ENCODE measurements at regions not wholly inside any gene's neighbourhood (a gene's known extent, or its start where the extent isn't known, plus 50 kb on each side); places are given as distances from the start of the nearest gene placed in this dataset.

DNA sequence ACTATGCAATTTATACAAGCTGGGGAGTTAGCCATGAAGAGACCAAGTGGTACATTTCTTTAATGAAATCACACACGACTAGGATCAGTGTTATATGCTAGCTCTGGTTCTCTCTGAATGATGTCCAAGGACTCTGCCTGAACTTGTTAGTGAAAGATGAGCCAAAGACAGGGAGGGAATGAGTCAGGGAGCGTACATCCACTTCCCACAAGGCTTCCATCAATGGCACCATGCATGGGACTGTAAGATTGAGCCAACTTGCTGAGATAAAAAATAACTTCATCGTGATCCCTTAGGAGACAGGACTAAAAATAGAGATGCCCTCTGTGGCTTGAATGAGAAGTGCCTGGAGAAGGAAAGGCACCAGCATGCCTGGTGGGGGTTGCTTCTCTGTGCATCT, 629.7 kb downstream of the ACTR3B start:
- no peak for ATAC-seq

DNA sequence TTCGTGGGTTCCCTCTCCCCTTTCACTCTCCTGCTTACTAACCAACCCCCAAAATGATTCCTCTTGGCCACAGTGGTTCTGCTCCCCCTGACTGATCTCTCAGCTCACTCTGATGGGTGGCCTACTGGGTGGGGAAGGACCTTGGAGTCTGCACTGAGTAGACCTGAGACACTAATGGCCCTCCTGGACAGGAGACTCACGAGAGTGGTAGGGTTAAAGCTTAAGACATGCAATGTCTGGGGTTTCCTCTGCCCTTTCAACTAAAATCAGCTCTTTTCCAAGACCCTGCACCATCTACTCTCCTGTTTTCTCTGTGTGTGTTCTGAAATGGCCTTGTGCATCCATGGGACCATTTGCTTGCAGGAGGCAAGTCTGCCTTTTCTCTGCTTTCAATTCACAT, 631.4 kb downstream of the ACTR3B start:
- ATAC-seq, result no peak

DNA sequence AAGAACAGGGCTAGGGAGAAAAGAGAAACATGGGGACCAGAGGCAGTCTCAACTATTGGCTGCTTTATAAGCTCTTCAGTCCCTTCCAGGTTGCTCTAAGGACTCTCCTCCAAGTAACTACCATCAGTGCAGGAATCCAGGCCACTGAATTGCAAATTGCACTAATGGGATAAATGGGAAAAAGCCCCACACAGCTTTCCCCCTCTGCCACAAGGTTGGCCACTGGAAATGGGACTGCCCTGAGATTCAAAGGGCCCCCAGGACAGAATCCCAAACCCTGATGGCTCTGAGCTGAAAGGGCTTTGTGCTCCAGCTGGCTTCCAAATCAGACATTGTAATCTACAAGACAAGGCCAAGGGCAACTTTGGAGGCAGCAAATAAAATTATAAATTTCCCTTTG, 633.2 kb downstream of the ACTR3B start:
- no peak for ATAC-seq

DNA sequence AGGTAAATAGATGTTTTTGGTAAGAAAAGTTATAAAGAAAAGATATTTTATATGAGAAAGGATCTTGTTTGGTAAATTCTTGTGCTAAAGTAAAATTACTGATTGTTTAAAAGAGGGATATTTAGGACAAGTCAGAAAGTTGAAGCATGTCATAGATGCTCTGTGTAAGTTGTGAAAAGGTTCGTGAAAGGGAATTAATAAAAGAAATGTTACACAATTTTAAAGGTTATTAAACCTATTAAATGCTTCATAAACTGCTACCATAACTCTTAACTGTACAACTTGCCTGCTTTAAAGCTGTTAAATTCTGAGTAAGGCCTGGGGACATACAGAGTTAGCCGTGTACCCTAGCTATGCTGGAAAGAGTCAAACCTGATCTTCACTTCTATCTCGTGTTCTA, 634.1 kb downstream of the ACTR3B start:
- ATAC-seq, result no peak

DNA sequence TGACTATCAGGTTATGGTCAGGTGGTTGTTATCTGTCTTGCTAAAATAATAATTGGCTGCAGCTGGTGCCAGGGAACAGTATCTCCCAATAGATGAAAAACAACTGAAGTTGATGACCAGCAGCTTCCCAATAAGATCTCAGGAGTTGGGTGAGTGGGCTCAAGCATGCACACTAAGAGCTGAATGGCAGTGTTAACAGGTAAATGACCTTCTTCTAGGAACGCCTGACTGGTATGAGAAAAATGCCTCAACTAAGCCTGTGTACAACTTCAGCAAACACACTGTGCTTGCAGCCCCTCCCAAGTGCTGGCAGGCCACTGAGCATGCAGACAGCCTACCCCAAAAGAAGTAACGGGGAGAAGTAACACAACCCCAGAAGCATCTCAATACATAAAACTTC, 636.9 kb downstream of the ACTR3B start:
- no peak for ATAC-seq

DNA sequence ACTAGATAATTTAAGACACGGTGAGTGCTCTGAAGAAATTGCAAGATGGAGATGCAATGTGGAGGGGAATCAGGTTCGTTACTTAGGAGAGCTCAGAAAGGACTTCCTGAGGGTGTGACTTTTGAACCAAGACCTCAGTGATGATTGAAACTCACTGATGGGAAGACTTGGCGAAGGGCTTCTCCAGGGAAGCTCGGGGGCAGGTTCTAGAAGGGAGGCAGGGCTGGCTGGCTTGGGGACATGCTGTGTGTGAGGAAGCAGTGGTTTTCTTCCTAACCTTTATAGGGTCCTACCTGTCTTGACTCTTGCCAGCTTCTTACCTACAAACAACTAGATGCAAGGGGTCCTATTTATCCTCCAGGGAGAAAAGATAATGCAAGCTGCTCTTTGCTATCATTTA, 637.9 kb downstream of the ACTR3B start:
- ATAC-seq, result no peak

DNA sequence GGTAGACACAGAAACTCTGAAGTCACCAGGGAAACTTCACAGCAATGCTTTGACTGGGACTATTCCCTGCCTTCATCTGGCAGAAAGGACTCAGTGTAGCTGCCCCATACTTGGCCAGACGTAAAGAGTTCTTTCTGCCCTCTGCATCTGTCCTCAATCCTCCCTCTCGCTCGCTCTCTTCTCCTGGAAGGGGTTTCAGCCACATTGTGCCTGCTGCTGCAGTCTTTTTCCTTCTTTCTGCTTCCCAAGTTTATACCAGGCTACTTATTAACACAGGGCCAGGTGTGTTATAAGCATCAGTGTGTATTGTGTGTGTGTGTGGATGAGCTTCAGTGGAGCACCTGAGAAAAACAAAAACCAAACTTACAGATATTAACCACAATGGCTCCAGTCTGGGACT, 638.4 kb downstream of the ACTR3B start:
- ATAC-seq, result no peak

DNA sequence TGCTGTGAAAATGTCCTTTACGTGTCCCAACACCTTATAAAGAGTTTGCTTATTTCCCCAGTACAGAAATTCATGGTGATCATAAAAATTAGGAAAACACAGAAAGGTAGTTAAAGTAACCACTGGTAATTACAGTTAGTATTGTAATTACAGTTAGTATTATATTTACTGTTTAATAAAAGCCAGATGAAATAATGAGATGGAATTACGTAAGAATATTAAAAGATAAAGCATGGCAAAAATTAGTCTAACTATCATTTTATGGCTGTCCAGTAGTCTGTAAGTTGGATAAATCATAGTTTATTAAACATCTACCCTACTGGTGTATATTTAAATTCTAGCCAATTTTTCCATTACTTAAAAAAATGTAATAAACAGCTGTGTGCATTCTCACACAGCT, 638.8 kb downstream of the ACTR3B start:
- ATAC-seq, result no peak

DNA sequence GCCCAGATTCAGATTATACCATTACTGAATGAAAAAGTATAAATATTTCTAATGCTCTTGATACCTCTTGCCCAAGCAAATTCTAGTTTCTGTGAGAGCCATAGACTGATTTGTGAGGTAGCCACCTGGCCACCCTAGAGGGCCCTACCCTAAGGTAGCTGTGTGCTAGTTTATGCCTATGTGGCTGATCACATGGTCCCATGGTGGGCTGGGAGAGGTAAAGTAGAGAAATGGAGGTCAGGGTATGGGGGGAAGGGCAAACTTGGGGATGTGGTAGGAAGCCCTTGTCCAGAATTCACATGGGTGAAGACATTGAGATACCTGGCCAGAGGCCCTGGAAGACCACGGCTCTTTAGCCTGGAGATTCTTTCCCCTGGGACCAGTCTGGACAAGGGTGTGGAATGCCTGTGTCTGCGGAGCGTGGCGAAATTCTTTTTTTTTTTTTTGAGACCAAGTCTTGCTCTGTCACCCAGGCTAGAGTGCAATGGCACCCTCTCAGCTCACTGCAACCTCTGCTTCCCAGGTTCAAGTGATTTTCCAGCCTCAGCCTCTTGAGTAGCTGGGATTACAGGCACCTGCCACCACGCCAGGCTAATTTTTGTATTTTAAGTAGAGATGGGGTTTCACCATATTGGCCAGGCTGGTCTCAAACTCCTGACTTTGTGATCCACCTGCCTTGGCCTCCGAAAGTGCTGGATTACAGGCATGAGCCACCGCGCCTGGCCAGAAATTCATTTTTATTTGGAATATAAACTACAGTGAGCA, 639.4 kb downstream of the ACTR3B start:
- ATAC-seq, result no peak

DNA sequence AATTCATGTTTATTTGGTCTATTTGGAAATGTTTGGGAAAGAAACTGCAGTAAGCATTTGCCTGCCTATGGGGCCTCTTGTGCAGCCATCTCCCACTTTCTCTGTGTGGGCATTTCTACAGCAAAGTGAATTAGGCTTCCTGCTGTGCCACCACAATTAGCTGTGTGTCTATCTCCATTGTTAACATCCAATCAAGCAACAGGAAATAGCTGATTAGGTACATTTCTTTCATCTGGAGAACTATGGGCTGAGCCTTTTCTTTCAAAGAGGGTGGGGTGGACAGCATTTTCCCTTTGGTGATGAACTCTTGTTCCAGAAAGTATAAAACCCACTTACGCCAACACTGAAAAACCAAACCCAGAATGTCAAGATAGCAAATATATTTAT, 640.0 kb downstream of the ACTR3B start:
- no peak for ATAC-seq

DNA sequence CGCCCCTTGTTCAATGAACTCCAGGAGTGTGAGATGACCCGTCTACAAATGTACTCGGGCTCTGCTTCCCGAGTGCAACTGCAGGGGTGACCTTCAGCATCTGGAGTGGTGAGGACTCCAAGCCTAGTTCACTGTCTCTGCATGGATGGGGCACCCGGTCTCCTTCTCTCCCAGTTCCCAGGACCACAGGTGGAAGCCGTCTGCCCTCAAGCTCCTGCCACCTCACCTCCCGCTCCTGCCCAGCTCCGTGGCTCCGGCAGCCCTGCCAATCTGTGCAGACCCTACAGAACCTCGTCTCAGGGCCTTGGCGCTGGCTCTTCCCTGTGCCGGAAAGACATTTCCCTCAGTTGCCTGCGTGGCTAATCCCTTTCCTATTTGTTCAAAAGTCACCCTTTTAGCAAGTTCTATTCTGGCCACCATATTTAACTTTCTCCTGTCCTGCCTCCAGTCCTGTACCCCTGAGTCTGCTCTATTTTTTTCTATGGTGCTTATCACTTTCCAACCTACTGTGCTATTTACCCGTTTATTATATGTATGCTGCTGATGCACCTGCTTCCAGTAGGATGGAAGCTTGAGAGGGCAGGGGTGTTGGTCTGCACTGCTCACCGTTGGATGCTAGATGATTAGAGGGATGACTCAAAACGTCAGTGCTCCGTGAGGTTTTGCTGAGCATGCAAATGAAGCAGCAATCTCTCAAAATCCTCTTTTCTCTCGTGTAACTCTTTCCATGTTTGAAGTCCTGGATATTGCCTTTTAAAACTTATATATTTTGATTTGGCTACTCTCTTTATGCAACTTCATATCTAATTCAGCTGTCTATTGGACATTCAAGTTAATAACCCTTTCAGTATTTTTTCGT, 641.4 kb downstream of the ACTR3B start:
- ATAC-seq, result no peak

DNA sequence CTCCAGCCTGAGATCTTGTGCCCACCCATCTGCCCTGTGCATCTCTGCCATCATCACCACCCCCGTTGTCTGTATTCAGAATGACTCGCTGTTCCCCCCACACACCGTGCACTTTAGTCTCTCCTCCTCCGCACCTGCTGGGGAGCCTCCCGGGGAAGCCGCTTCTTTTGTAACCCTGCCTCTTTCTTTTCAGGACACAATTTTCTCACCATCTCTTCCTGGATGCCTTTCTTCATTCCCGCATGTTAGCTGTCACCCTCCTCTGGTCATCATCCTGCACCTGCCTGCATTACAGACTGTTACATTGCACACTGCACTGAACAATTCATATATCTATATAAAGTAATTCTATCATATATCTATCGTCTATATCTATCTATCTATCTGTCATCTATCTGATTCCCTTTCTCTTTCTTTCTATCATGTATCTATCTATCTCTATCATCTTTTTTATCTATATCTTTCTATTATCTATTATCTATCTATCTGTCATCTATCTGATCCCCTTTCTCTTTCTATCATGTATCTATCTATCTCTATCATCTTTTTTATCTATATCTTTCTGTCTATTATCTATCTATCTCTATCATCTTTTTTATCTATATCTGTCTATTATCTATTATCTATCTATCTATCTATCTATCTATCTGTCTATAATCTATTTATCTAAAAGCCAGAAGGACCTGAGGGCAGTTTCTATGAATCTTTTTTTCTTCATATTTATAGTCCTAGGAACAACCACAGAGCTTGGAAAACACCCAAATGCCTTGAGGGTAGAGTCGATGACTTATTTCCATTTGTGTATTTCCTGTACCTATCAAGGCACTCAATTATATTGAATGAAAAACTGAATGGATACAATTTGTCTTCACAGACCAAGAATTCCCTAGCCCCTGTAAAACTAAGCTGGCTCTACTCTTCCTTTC, 642.5 kb downstream of the ACTR3B start:
- no peak for ATAC-seq

DNA sequence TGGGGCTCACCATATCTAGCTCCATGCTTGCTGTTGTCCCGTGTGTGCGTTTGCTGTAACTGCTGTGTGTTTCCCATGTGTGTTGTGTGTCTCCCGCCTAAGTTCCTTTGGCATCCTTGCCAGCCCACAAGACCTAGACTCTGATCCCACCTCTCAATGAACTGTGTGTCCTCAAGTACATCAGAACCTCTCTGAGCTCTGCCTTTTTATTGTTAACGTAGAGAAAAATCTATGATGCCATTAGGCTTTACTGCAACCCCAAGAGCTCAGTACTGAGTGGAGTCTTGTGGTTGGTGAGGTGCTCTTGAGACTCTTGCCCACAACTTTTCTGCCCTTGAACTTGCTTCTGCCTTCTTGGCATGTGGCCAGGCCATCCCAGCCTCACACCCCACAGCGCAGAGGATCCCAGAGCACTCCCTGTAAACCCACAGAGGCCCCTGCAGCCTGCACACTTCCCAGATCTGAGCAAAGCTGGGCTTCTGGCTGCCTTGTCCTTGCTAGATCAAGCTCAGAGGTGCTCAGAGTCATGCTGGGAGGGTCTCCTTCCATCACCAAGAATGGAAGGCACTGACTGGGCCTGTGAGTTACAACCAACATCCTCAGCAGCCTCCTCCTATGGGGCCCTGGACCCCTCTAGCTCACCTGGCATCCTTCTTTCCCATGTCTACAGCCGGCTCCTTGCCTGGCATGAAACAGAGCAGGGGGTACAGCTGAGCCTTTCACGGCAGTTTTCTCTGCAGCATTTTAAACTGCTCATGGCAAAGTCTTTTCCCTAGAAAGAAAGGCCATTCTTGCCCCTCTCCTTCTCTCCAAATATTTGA, 643.4 kb downstream of the ACTR3B start:
- no peak for ATAC-seq

DNA sequence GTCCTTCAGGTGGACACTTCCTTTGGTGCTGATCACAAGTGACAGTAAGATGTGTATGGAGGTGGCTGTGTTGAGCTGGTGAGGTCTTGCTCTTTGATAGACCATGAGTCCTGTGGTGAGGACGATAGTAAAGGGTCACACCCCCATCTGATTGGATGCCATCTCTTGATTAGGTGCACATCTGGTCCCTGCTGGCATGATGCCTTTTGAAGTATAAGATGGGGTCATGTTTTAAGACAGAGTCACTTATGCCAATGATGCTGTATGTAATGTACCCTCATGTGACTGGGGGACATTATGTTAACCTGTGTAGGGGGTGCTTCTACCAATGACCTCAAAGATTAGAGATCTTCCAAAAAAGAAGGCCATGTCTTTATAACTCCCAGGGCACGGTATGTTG, 644.6 kb downstream of the ACTR3B start:
- ATAC-seq, result no peak

DNA sequence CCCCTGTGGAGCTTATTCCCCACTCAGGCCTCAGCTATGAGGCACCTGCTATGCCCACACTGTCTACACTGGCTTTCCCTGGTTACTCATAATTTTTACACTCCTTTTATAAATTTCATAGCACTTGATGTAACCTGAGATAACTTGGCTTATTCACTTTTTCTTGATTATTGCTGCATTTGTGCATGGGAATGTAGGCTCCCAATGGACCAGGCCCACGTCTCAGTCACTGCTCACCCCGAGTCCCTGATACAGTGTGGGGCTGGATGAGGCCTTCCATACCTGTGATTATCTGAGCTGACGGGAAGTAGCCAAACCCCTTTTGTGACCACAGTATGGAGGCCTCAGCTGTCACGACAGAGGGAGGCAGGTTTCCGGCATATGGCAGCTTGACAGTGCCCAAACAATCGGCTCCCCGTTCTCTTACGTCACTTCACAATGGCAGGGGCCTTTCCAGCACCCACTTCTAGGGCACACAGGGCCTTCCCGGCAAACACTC, 645.3 kb downstream of the ACTR3B start:
- no peak for ATAC-seq

DNA sequence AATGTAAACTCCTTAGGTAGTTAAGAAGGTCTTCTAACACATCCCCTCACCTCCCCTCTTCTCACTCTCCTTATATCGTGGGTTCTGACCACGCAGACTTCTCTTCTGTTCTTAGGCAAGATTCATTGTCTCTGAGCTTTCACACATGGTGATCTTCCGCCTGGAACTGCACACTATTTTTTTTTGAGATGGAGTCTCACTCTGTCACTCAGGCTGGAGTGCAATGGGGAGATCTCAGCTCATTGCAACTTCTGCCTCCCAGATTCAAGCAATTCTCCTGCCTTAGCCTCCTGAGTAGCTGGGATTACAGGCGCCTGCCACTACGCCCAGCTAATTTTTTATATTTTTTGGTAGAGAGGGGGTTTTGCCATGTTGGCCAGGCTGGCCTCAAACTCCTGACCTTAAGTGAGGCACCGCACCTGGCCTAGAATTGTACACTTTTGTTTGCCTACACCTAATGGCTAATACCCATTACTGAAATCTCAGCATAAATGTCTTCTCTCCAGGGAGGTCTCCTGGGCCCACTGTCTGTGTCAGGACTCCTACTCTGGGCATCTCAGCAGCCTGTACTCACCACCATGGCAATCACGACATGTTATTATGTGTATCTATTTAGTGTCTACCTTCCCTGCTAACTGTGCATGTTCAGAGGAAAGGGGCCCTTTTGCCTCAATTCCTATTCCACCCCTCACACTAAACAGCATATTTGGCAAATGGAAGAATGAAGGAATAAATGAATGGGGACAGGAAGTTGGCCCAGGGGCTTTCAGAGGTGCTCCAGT, 646.3 kb upstream of the DPP6 start:
- ATAC-seq, result no peak

DNA sequence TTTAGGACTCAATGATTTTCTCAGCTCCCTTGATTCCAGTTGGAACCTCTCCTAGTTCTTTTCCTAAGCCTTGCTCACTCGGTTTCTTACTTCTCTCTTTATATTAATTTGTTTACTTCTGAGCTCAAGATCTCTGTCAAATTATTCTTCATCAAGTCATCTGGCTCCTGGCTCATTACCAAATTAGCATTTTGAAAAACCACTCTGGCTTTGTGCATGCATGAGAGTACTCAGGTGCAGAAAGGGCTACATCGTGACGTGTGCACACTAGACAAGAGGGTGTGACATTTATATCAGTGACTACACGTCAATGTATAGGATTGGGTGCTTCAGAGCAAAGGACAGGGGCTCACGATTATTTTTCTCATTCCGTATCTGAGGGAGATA, 645.7 kb upstream of the DPP6 start:
- ATAC-seq, result no peak

DNA sequence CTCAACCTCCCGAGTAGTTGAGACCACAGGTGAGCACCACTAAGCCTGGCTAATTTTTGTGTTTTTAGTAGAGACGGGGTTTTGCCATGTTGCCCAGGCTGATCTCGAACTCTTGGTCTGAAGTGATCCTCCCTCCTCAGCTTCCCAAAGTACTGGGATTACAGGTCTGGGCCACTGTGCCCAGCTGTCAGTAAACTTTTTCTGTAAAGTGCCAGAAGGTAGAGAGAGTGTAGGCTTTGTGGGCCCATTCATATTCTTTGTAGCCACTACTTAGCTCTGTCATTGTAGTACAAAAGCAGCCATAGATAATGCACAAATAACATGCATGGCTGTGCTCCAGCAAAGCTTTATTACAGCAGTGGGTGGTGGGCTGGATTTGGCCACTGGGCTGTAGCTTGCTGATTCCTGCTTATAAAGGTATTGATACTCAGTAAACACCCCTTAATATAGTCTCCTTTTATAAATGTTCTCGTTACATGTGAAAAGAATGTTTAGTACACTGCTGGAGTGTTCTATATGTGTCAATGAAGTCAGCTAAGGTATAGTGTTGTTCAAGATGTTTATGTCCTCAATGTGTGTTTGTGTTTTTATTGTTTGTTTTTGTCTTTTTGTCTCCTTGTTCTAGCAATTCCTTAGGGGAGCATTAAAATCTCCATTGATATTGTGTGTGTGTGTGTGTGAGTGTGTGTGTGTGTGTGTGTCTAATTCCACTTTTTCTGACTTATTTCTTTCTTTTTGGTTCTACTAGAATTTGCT, 644.7 kb upstream of the DPP6 start:
- no peak for ATAC-seq

DNA sequence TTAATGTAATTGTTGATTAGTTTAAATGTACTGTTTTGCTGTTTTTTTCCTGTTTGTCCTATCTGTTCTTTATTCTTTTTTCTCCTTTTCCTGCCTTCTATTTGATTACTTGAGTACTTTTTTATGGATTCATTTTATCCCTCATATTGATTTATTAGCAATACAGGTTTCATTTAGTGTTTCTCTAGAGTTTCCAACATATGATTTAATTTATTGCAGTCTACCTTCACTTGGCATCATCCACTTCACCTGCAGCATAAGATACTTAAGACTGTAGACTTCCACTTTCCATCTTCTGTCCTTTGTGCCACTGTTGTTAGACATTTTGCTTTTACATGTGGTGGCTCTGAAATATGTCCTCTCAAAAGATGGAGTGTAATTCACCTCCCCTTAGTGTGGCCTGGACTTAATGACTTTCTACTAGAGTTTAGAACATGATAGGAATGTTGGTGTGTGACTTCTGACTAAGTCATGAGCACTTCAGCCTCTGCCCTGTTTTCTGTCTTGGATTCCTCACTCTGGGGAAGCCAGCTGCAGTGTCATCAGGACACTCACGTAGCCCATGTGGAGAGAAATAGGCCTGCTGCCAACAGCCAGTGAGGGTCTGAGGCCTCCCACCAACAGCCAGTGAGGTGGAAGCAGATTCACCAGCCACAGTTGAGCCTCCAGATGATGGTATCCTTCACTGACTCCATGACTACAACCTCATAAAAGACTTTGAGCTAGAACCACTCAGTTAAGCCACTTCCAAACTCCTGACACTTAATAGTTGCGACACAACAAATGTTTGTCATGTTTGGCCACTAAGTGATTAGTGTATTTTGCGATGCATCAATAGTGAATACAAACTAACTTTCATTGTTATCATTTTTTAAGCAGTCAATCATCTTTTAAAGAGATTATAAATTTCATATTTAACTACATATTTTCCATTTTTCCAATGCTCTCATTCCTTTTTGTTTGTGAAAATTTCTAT, 643.5 kb upstream of the DPP6 start:
- ATAC-seq, result no peak

Data from esophagus mucosa (tissue), 1 donor.